Left lung (tissue), 4 donors: ENCODE measurements at regions not wholly inside any gene's neighbourhood (a gene's known extent, or its start where the extent isn't known, plus 50 kb on each side); places are given as distances from the start of the nearest gene placed in this dataset.

Source experiments
- ATAC-seq: fragments of 200-7000 bp; cut with Tn5 transposase; one replicate; pipeline ENCODE4 v1.9.1; 2020; ENCODE audit warnings: moderate library complexity
- DNase-seq, 4 donors: peaks; one replicate each; pipeline ENCODE4 v3.0.0-alpha.2; 2013 to 2020
- H3K27ac ChIP-seq, 2 donors: fragments of 200-600 bp; sonication (generic) in 1 of 2; one replicate each; pipeline versions ENCODE4 v1.5.0 to v1.8.0; 2020 to 2021
- H3K27me3 ChIP-seq, 2 donors: fragments of 200-600 bp; sonication (generic) in 1 of 2; one replicate each; pipeline versions ENCODE4 v1.5.0 to v1.8.0; 2020 to 2021
- H3K36me3 ChIP-seq, 2 donors: fragments of 200-600 bp; sonication (generic) in 1 of 2; one replicate each; pipeline versions ENCODE4 v1.5.0 to v1.8.0; 2020 to 2021
- H3K4me1 ChIP-seq, 2 donors: fragments of 200-600 bp; one replicate each; pipeline ENCODE4 v1.8.0; 2021
- H3K4me3 ChIP-seq, 2 donors: fragments of 200-600 bp; sonication (generic) in 1 of 2; one replicate each; pipeline versions ENCODE4 v1.5.0 to v1.8.0; 2020 to 2021; ENCODE audit warnings: mild to moderate bottlenecking in 1 of 2
- H3K9me3 ChIP-seq, 2 donors: fragments of 200-600 bp; sonication (generic) in 1 of 2; one replicate each; pipeline versions ENCODE4 v1.5.0 to v1.8.0; 2020 to 2021
- CTCF ChIP-seq, 2 donors: fragments of 200-600 bp; sonication (generic) in 1 of 2; IDR thresholded peaks; one replicate each; pipeline versions ENCODE4 v1.5.0 to v1.8.0; 2021; ENCODE audit warnings: antibody characterized with exemption in 2 of 2
- intact Hi-C, 2 donors: fragments of 100-400 bp; cut with DNase I; formaldehyde crosslinking; loops; one replicate each; pipeline versions ENCODE4 v1.11.2 to v1.14.2; 2022
- donor health status: DM: no; HTN: yes; CAD: no.
- donor health status: DM: no; HTN: no; CAD: no.

- H3K27ac ChIP-seq, result no peak overlapping the region
- no peaks in the 10 kb centered on the region for H3K27me3 ChIP-seq
- H3K4me3 ChIP-seq, result no peak overlapping the region
- ATAC-seq, result no peak
- H3K9me3 ChIP-seq, result no peaks in the 10 kb centered on the region
- intact Hi-C loops, result no loop called here
- no peak for TF ChIP-seq CTCF (IDR thresholded peaks at IDR 0.05)
- no peaks in the 10 kb centered on the region for H3K36me3 ChIP-seq
- no peak for DNase-seq
- H3K4me1 ChIP-seq, result no peaks in the 10 kb centered on the region
Measured at GRCh38 chr2:595141-595815, 81.9 kb downstream of the TMEM18 start.

GRCh38 chr2:594297-594949, 82.8 kb downstream of the TMEM18 start:
- no peak overlapping the region for H3K27ac ChIP-seq
- no peaks in the 10 kb centered on the region for H3K27me3 ChIP-seq
- no peak for TF ChIP-seq CTCF (IDR thresholded peaks at IDR 0.05)
- H3K4me3 ChIP-seq, result no peak overlapping the region
- H3K36me3 ChIP-seq, result no peaks in the 10 kb centered on the region
- DNase-seq (no peak), ATAC-seq (no peak)
- intact Hi-C loops, result no loop called here
- no peaks in the 10 kb centered on the region for H3K4me1 ChIP-seq
- no peaks in the 10 kb centered on the region for H3K9me3 ChIP-seq

GRCh38 chr2:593356-594026, 83.7 kb downstream of the TMEM18 start:
- Histone ChIP-seq H3K9me3 (no peaks in the 10 kb centered on the region), H3K27ac (no peak overlapping the region), H3K4me3 (no peak overlapping the region), H3K4me1 (no peaks in the 10 kb centered on the region), H3K27me3 (no peaks in the 10 kb centered on the region), H3K36me3 (no peaks in the 10 kb centered on the region)
- DNase-seq (peak in 1 of 4 donors; percentile 54), ATAC-seq (no peak)
- TF ChIP-seq CTCF (IDR thresholded peaks at IDR 0.05), result no peak
- intact Hi-C loops, result no loop called here

GRCh38 chr2:592737-593136, 84.5 kb downstream of the TMEM18 start:
- Histone ChIP-seq H3K4me3 (no peak overlapping the region), H3K36me3 (no peaks in the 10 kb centered on the region), H3K27ac (no peak overlapping the region), H3K4me1 (no peaks in the 10 kb centered on the region), H3K9me3 (no peaks in the 10 kb centered on the region), H3K27me3 (no peaks in the 10 kb centered on the region)
- DNase-seq (peak in 1 of 4 donors; percentile 42), ATAC-seq (no peak)
- intact Hi-C loops, result no loop called here
- no peak for TF ChIP-seq CTCF (IDR thresholded peaks at IDR 0.05)
